H1 (cell line): ENCODE measurements at regions not wholly inside any gene's neighbourhood (a gene's known extent, or its start where the extent isn't known, plus 50 kb on each side); places are given as distances from the start of the nearest gene placed in this dataset.

Source experiments
- ASH2L ChIP-seq: fragments of 200-600, 300-600 bp; sonication (generic); IDR thresholded peaks from one replicate; pipeline ENCODE4 v1.7.1; 2017; ENCODE audit warnings: low read length
- FOSL1 ChIP-seq: IDR thresholded peaks from 2 replicates; pipeline ENCODE4 v1.6.1; 2011; ENCODE audit warnings: mild to moderate bottlenecking, low read depth, low read length, moderate library complexity; ENCODE audit not compliant: insufficient read depth
- GTF2F1 ChIP-seq: IDR thresholded peaks from 2 replicates; pipeline ENCODE4 v1.6.1; 2012; ENCODE audit warnings: low read depth, low read length, improper control_type of control experiment, borderline replicate concordance
- KDM1A ChIP-seq: fragments of 200-600, 300-600 bp; sonication (generic); IDR thresholded peaks from 2 replicates; pipeline ENCODE4 v1.7.1; 2016; ENCODE audit warnings: mild to moderate bottlenecking, low read length, borderline replicate concordance
- POLR2AphosphoS5 ChIP-seq: IDR thresholded peaks from 2 replicates; pipeline ENCODE4 v1.6.1; 2011; ENCODE audit warnings: low read depth, low read length

- TF ChIP-seq KDM1A (no peak), POLR2AphosphoS5 (no peak), ASH2L (no peak), GTF2F1 (no peak), FOSL1 (no peak)
Measured at GRCh38 chr9:74334271-74334670, 162.9 kb upstream of the RORB start (continued).
